Body of pancreas (tissue), 4 donors: ENCODE measurements at regions not wholly inside any gene's neighbourhood (a gene's known extent, or its start where the extent isn't known, plus 50 kb on each side); places are given as distances from the start of the nearest gene placed in this dataset.

Experiments
- CTCF ChIP-seq, 7 experiments: fragments of 450-650 bp in 4 of 7; fragments of 200-600 bp in 3 of 7; sonication (generic) in 3 of 7; IDR thresholded peaks; one replicate each; pipeline ENCODE4 v1.5.1; 2016 to 2019; ENCODE audit warnings: antibody characterized with exemption in 7 of 7
- POLR2A ChIP-seq, 3 donors: fragments of 450-650 bp; IDR thresholded peaks; one replicate each; pipeline ENCODE4 v1.6.1; 2016; ENCODE audit warnings: antibody characterized with exemption in 3 of 3, mild to moderate bottlenecking in 2 of 3

GRCh38 chr12:42944516-42944915 lies 355.0 kb upstream of the PRICKLE1 start:
- TF ChIP-seq CTCF (IDR thresholded peaks at IDR 0.05) (no peak), POLR2A (IDR thresholded peaks at IDR 0.05) (no peak)
